K562 (cell line): ENCODE measurements at regions not wholly inside any gene's neighbourhood (a gene's known extent, or its start where the extent isn't known, plus 50 kb on each side); places are given as distances from the start of the nearest gene placed in this dataset.

ENCODE experiments used
- ATAC-seq: fragments of 200-7000 bp; cut with Tn5 transposase; 3 replicates; pipeline ENCODE4 v1.9.1; 2020; ENCODE audit warnings: moderate library complexity
- BruUV-seq: library from RNA; stranded (reverse); fragments of 400-500 nt; replicated peaks from 2 replicates; lab custom pipeline; 2021; lab: Mats Ljungman, UMichigan
- CTCF ChIA-PET: fragments of 300-600 bp; formaldehyde crosslinking; extraction: SDS; loops from one replicate; lab custom pipeline; 2021; ENCODE audit warnings: low intra/inter-chr PET ratio; lab: Yijun Ruan, JAX
- POLR2A ChIA-PET: fragments of 300-600, 350-650 bp; sonication (Branson Sonifier 250); formaldehyde crosslinking; extraction: SDS; loops from one replicate; lab custom pipeline; 2021; ENCODE audit warnings: antibody characterized with exemption, inconsistent platforms; lab: Yijun Ruan, JAX
- DNase-seq, 4 experiments: peaks; one replicate each; pipeline versions ENCODE4 v3.0.0 to v3.0.0-alpha.2; 2011 to 2018; ENCODE audit warnings: low spot score in 3 of 4, mixed read lengths in 3 of 4; ENCODE audit errors: extremely low read depth in 1 of 4
- FAIRE-seq: peaks from 2 replicates; lab custom pipeline; 2011; peaks lifted over from hg19 to GRCh38; lab: Jason Lieb, UNC
- H2AFZ ChIP-seq: 2 replicates; pipeline ENCODE4 v1.6.0; 2011; ENCODE audit warnings: low read depth, low read length, control low read depth, inconsistent platforms
- H3K27ac ChIP-seq: fragments of 200-600 bp; 3 replicates; pipeline ENCODE4 v1.8.0; 2011; ENCODE audit warnings: low read depth, mild to moderate bottlenecking, control low read depth, inconsistent platforms, low read length, moderate library complexity, mixed read lengths; ENCODE audit errors: extremely low read depth
- H3K27me3 ChIP-seq, 2 experiments: fragments of 300-600 bp in 1 of 2; 2 replicates in 1 of 2; 3 replicates in 1 of 2; pipeline versions ENCODE4 v1.6.0 to v1.8.0; 2011; ENCODE audit warnings: inconsistent platforms in 2 of 2, low read length in 2 of 2, mild to moderate bottlenecking in 1 of 2, mixed read lengths in 1 of 2, moderate library complexity in 1 of 2; ENCODE audit not compliant: control insufficient read depth in 2 of 2, insufficient read depth in 2 of 2
- H3K36me3 ChIP-seq: fragments of 300-600 bp; 3 replicates; pipeline ENCODE4 v1.8.0; 2011; ENCODE audit warnings: mild to moderate bottlenecking, low read length, inconsistent platforms; ENCODE audit not compliant: control insufficient read depth, insufficient read depth
- H3K4me1 ChIP-seq, 2 experiments: fragments of 200-600 bp in 1 of 2; replicated peaks in 1 of 2; 2 replicates in 1 of 2; 3 replicates in 1 of 2; pipeline versions ENCODE4 v1.5.1 to v1.8.0; 2011; ENCODE audit warnings: inconsistent platforms in 2 of 2, low read length in 2 of 2, mild to moderate bottlenecking in 1 of 2, mixed read lengths in 1 of 2, moderate library complexity in 1 of 2; ENCODE audit not compliant: control insufficient read depth in 2 of 2, insufficient read depth in 2 of 2
- H3K4me2 ChIP-seq: 2 replicates; pipeline ENCODE4 v1.6.1; 2011; ENCODE audit warnings: low read length, control low read depth, inconsistent platforms, mixed read lengths; ENCODE audit not compliant: insufficient read depth
- H3K4me3 ChIP-seq: fragments of 200-600 bp; sonication (generic), shearing (Covaris generic); 2 replicates; pipeline ENCODE4 v1.5.1; 2016; ENCODE audit warnings: control low read depth, inconsistent platforms
- H3K79me2 ChIP-seq: fragments of 200-600 bp; 3 replicates; pipeline ENCODE4 v1.8.0; 2011; ENCODE audit warnings: low read length, inconsistent platforms; ENCODE audit not compliant: control insufficient read depth, insufficient read depth
- H3K9ac ChIP-seq, 2 experiments: 2 replicates each; pipeline versions ENCODE4 v1.6.0 to v1.6.1; 2011; ENCODE audit warnings: low read depth in 2 of 2, low read length in 2 of 2, control low read depth in 1 of 2, inconsistent platforms in 1 of 2, mild to moderate bottlenecking in 1 of 2, mixed read lengths in 1 of 2; ENCODE audit not compliant: insufficient read depth in 1 of 2
- H3K9me1 ChIP-seq: one replicate; pipeline ENCODE4 v1.6.0; 2011; ENCODE audit warnings: inconsistent platforms, mild to moderate bottlenecking, low read length, moderate library complexity; ENCODE audit not compliant: control insufficient read depth, insufficient read depth
- H3K9me3 ChIP-seq: replicated peaks from 2 replicates; pipeline ENCODE4 v1.5.1; 2011; ENCODE audit warnings: low read depth, low read length, inconsistent platforms; ENCODE audit not compliant: control insufficient read depth, insufficient read depth
- H4K20me1 ChIP-seq: replicated peaks from 2 replicates; pipeline ENCODE4 v1.6.1; 2011; ENCODE audit warnings: low read length, inconsistent platforms, mixed read lengths; ENCODE audit not compliant: control insufficient read depth, insufficient read depth
- GATAD2A ChIP-seq: fragments of 450-650 bp; IDR thresholded peaks from 2 replicates; pipeline ENCODE4 v1.6.1; 2017
- ZC3H4 ChIP-seq: sonication (generic); formaldehyde crosslinking; IDR thresholded peaks from 2 replicates; pipeline ENCODE4 v1.9.0; 2021; ENCODE audit warnings: missing genetic modification reagents, borderline replicate concordance
- ZSCAN32 ChIP-seq: fragments of 450-650 bp; formaldehyde crosslinking; IDR thresholded peaks from 2 replicates; pipeline ENCODE4 v1.4.0; 2020; ENCODE audit warnings: mild to moderate bottlenecking, moderate library complexity
- in situ Hi-C: fragments of 300-500 bp; cut with MboI; formaldehyde crosslinking; loops from 4 replicates; pipeline ENCODE4 v1.15.0; 2018; ENCODE audit warnings: inconsistent platforms, mixed read lengths
- intact Hi-C: fragments of 100-400 bp; cut with micrococcal nuclease; formaldehyde crosslinking; loops from 2 replicates; pipeline ENCODE4 v1.14.2; 2022
- TF ChIP-seq, protein P1 (sequence below): sonication (generic); formaldehyde crosslinking; IDR thresholded peaks from 2 replicates; pipeline ENCODE4 v1.8.0; 2023; ENCODE audit warnings: mild to moderate bottlenecking, missing genetic modification reagents
- TF ChIP-seq, protein P2 (sequence below): fragments of 450-650 bp; formaldehyde crosslinking; IDR thresholded peaks from 2 replicates; pipeline ENCODE4 v1.4.0; 2020; ENCODE audit warnings: mild to moderate bottlenecking, moderate library complexity

DNA sequence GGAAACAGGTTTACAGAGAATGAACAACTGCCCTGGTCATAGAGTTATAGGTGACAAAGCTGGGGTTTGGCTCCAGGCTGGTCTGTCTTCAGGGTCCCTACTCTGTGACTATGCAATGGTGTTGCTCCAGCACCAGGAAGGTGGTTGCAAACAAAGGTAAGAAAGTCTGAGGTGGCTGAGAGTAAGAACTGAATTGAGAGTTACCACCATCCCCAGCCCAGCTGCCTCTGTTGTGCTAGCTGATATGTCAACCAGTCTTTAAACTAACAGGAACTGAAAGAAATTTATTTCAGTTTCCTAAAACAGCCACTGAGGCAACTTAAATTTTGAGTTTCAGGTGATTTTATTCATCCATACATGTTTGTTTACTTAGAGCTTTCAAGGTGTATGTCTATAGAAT lies 111.0 kb upstream of the LRIG3 start:
- no peak for ATAC-seq
- in situ Hi-C loops, result no loop called here
- CTCF ChIA-PET, result no interaction called here
- BruUV-seq, result no TSS peak
- TF ChIP-seq, protein P1, sequence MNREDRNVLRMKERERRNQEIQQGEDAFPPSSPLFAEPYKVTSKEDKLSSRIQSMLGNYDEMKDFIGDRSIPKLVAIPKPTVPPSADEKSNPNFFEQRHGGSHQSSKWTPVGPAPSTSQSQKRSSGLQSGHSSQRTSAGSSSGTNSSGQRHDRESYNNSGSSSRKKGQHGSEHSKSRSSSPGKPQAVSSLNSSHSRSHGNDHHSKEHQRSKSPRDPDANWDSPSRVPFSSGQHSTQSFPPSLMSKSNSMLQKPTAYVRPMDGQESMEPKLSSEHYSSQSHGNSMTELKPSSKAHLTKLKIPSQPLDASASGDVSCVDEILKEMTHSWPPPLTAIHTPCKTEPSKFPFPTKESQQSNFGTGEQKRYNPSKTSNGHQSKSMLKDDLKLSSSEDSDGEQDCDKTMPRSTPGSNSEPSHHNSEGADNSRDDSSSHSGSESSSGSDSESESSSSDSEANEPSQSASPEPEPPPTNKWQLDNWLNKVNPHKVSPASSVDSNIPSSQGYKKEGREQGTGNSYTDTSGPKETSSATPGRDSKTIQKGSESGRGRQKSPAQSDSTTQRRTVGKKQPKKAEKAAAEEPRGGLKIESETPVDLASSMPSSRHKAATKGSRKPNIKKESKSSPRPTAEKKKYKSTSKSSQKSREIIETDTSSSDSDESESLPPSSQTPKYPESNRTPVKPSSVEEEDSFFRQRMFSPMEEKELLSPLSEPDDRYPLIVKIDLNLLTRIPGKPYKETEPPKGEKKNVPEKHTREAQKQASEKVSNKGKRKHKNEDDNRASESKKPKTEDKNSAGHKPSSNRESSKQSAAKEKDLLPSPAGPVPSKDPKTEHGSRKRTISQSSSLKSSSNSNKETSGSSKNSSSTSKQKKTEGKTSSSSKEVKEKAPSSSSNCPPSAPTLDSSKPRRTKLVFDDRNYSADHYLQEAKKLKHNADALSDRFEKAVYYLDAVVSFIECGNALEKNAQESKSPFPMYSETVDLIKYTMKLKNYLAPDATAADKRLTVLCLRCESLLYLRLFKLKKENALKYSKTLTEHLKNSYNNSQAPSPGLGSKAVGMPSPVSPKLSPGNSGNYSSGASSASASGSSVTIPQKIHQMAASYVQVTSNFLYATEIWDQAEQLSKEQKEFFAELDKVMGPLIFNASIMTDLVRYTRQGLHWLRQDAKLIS (CRISPR knock-in tag), result no peak
- TF ChIP-seq, protein P2, sequence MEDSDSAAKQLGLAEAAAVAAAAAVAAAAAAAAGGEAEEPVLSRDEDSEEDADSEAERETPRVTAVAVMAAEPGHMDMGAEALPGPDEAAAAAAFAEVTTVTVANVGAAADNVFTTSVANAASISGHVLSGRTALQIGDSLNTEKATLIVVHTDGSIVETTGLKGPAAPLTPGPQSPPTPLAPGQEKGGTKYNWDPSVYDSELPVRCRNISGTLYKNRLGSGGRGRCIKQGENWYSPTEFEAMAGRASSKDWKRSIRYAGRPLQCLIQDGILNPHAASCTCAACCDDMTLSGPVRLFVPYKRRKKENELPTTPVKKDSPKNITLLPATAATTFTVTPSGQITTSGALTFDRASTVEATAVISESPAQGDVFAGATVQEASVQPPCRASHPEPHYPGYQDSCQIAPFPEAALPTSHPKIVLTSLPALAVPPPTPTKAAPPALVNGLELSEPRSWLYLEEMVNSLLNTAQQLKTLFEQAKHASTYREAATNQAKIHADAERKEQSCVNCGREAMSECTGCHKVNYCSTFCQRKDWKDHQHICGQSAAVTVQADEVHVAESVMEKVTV (CRISPR knock-in tag), result no peak
- TF ChIP-seq GATAD2A, result no peak
- no peak for TF ChIP-seq ZC3H4 (CRISPR knock-in tag)
- no peak for TF ChIP-seq ZSCAN32 (CRISPR knock-in tag)
- POLR2A ChIA-PET, result no interaction called here
- Histone ChIP-seq H3K4me1 (no peaks in the 10 kb centered on the region), H3K36me3 (no peaks in the 10 kb centered on the region), H3K27ac (no peak overlapping the region), H3K4me2 (no peak overlapping the region), H3K9ac (no peak overlapping the region), H3K9me3 (no peaks in the 10 kb centered on the region), H4K20me1 (no peaks in the 10 kb centered on the region), H3K79me2 (no peaks in the 10 kb centered on the region), H3K9me1 (no peaks in the 10 kb centered on the region), H2AFZ (no peak overlapping the region), H3K27me3 (no peaks in the 10 kb centered on the region), H3K4me3 (no peak overlapping the region)
- DNase-seq, result no peak
- intact Hi-C loops, result no loop called here
- no peak for FAIRE-seq
